Esophagus squamous epithelium (tissue), 4 donors: ENCODE measurements at regions not wholly inside any gene's neighbourhood (a gene's known extent, or its start where the extent isn't known, plus 50 kb on each side); places are given as distances from the start of the nearest gene placed in this dataset.
"Not testable (repeated sequence)": the region's sequence is repeated elsewhere in the genome, so short reads cannot be mapped to it uniquely, and the experiment has no call there.

Source experiments
- CTCF ChIP-seq, 6 experiments: fragments of 450-650 bp in 4 of 6; fragments of 200-600 bp in 2 of 6; sonication (generic) in 2 of 6; IDR thresholded peaks; one replicate each; pipeline ENCODE4 v1.5.1; 2016 to 2019; ENCODE audit warnings: antibody characterized with exemption in 6 of 6, mild to moderate bottlenecking in 4 of 6, moderate library complexity in 4 of 6
- POLR2A ChIP-seq, 4 donors: fragments of 450-650 bp; IDR thresholded peaks; one replicate each; pipeline ENCODE4 v1.6.1; 2017; ENCODE audit warnings: antibody characterized with exemption in 4 of 4, mild to moderate bottlenecking in 4 of 4, moderate library complexity in 3 of 4

- not testable (repeated sequence) for TF ChIP-seq POLR2A, CTCF (IDR thresholded peaks at IDR 0.05)
Observed at GRCh38 chr9:80747056-80747455, 942.3 kb downstream of the TLE1 start.
